Iris pigment epithelial cell (primary cell): ENCODE measurements at regions not wholly inside any gene's neighbourhood (a gene's known extent, or its start where the extent isn't known, plus 50 kb on each side); places are given as distances from the start of the nearest gene placed in this dataset.

Source experiments
- DNase-seq: peaks from one replicate; pipeline ENCODE4 v3.0.0-alpha.2; 2011; ENCODE audit warnings: low read depth

- DNase-seq: peak; percentile 4
These were observed 317.6 kb upstream of the CNKSR2 start for GRCh38 chrX:21056622-21057021.

DNA sequence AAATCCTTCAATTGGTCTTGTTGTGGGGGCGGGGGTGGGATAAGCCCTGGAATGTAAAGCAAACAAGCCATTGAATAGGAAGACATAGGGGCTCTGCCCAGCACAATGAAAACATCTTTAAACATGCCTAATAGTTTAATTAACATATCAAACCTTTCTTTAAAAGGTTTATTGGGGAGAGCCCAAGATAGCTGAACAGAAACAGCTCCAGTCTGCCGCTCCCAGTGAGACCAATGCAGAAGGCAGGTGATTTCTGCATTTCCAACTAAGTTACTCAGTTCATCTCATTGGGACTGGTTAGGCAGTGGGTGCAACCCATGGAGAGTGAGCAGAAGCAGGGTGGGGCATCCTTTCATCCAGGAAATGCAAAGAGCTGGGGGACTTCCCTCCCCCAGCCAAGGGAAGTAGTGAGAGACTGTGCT is 327.2 kb upstream of the CNKSR2 start:
- no peak for DNase-seq

DNA sequence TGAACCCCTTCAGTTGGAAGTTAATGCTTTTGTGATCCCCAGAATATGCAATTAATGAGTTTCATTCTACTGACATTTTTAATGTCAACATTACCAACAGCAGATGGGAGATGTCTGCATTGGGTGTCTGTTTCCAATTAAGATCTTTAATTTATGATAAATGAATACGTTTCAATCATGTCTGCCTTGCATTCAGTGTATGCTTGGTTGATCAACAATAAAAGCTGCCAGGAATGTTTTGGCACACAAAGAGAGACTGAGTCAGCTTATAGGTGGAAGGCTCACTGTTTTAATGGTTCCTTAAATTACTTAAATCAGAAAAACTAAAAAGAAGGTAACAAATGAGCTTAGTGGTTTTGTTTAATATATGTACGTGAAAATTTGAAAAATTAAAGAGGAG is 359.9 kb upstream of the CNKSR2 start:
- no peak for DNase-seq

DNA sequence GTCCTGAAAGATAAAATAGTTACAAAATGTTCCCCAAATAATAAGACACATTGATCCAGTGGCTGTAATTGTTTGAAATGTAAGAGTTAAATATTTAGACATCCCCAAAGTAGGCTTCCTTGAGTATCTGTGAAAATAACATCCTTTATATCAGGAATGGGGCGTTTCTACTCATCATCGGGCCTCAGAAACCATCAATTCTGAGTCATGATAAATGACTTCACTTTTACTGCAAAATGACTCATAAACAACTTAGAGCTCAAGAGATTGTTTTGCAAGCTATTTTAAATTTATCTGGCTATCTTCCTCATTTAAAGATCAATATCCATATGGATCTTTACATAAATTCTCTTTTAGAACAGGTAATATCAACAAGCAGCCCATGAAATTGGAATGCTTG is 369.4 kb upstream of the CNKSR2 start:
- DNase-seq: peak; percentile 5

DNA sequence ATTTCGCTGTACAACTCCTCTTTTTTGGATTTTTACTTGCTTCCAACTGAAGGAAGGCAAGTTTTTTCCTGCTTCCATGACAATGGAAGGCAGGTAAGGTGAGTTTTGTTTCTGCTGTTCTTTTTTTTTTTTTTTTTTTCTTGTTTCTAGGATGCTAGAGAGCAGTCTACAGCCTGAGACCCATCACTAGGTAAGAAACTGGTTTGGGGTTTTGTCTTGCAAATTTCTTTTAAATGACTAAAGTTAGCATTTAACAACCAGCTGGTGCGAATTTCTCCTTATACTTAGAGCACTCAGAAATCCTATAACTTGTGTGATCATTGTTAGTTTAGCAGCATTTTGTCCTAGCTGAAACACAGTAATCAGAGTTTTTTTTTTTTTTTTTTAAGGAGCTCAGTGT is 378.4 kb upstream of the CNKSR2 start:
- no peak for DNase-seq

DNA sequence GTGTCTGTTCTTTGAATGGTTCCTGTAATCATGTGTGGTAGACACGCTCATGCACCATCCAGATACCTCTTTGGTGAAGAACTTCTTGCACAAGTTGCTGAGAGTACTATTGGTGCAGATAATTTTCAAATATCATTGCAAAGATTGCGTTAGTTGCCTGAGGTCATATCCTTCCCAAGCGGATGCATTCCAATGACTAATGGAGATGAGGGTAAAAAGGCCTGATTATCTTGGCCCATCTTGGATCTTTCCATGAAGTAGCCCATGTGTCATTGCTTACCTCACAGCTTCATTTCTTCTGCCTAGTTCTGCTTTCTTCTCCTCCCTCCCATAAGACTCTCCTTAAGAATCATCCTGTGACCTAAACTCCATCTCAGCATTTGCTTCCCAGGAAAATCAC is 384.9 kb upstream of the CNKSR2 start:
- no peak for DNase-seq

GRCh38 chrX:20988804-20989203 is 385.4 kb upstream of the CNKSR2 start:
- DNase-seq: no peak

DNA sequence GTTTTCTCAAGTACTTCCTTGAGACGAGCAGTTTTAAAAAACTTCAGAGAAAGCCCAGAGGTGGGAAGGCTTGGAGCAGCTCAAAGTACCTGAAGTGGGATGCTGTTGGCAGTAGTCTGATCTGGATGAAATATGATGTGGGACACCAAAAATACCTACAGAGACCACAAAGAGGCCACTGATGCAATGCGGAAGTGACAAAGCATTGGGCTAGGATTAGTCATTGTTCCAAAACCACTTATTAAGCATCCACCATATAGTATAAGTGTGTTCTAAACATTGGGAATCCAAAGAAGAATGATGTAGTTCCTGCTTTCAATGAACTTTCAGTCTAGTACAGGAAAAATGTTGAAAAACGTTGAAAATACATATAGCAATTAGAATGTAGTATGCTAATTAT is 386.1 kb upstream of the CNKSR2 start:
- DNase-seq: no peak

DNA sequence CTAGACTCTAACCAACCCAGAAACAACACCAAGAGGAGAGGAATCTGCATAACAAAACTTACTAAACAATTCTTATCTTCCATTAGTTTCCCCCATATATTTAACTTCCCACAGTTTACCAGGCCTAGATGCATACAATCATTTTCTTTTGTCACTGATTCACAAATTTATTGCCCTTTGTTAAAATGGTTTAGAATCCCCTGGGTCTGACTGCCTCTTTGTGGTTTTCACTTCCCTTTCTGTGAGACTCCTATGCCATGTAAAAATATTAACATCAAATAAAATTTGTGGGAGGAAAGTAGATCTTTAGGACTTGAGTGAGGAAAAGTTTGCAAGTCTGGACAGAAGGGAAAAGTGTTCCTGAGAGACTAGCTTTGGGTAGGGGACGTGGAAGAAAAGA is 393.8 kb upstream of the CNKSR2 start:
- DNase-seq: no peak

DNA sequence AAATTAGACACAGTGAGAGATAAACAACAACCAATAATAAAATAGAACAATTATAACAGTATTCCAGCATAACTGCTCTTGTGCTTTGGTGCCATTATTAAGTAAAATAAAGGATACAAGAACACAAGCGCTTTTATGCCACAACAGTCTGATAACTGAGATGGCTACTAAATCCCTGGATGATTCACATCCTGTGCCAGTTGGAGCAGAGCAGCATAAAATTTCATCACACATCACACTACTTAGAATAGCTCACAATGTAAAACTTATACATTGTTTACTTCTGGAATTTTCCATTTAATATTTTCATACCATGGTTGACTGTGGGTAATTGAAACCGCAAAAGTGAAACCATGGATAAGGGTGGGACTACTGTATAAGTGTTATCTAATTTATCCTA is 399.9 kb upstream of the CNKSR2 start:
- DNase-seq: peak; percentile 47

DNA sequence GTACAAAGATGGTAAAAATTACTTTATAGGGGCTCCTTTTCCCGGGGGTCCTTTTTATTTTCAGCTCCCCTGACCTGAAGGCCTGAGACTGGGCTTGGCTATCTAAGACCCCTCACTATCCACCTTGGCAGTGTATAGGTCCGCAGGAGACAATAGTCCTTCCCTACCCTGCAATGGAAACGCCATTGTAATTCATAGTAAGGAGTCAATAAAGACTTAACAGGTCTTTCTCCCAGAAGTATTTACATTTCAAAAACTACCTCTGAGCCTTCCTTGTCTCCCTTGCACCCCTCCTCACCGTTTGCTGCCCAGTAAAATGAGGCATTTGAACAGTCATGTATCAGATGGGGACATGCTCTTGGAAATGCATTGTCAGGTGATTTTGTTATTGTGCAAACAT is 401.2 kb upstream of the CNKSR2 start:
- DNase-seq: no peak

DNA sequence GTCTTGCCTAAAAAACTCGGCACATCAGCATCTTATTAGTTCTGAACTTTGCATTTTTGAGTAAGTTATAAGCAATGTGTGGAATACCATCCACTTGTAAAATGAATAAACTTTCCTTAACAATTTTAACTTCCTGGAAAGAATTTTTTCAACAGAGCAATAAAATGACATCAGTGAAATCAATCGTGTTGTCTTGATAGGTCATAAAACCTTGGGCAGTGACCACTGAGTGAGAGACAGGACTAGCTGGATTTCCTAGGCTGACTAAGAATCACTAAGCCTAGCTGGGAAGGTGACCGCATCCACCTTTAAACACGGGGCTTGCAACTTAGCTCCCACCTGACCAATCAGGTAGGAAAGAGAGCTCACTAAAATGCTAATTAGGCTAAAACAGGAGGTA is 403.0 kb upstream of the CNKSR2 start:
- DNase-seq: no peak

DNA sequence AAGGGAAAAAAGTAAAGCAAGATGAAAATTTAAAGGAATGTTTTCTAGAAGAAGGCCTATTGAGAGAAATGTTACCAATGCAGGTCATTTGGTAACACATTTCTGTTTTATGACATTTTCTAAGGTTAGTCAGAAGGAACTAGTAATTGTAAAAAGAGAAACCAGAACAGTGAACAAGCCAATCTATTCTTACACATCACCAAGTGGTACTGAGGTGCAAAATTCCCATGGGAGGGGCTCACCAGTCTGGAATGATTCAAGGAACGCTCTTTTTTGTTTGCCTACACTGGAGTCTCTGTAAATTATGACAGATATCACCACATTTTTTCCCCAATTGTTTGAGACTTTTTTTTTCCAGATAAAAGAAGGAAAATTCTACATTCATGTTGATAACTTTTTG is 404.7 kb upstream of the CNKSR2 start:
- no peak for DNase-seq

DNA sequence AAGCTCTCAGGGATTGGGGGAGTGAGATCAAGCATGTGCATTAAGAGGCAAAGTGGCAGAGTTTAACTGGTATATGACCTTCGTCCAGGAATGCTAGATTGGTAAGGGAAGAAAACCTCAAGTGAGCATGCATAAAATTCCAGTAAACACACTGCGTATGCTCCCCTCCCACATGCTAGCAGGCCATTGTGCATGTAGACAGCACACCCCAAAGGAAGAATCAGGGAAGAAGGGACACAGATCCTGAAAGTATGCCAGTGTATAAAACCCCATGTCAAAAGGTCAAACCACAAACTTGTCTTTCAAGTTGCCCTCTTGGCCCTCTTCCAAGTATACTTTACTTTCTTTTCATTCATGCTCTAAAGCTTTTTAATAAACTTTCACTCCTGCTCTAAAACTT is 405.2 kb upstream of the CNKSR2 start:
- DNase-seq: peak; percentile 14

DNA sequence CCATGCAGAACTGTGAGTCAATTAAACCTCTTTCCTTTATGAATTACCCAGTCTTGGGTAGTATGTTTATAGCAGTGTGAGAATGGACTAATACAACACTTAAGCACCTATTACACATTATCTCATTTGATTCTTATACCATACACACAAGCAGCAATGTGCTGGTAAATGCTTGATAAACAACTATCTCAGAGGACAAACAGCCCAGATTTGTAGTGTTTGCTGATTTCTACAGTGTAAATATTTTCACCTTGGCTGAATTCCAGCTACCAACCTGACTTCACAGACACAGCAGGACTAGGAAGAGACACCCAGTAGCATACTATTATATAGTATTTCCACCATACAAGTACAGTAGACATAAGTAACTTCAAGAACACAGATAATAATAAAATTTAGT is 406.5 kb upstream of the CNKSR2 start:
- DNase-seq: no peak

GRCh38 chrX:20965270-20966044 is 408.8 kb upstream of the CNKSR2 start:
- no peak for DNase-seq

DNA sequence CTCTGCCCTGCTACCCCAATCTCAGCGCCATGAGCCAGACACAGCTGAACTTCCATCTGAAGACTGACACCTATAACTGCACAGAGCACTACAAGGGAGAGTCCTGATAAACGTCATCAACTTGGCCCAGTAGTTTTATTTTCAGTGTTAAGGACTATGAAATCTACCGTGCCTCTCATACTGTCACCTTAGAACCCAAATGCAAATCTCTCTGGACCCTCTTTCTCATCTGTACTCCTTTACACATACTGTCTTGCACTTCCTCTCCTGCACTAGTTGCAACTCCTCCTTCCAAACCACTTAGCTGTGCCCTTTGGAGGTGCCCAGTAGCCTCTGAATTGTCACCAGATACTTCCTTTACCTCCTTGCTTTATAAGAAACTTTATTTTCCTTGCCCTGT is 420.2 kb upstream of the CNKSR2 start:
- DNase-seq: no peak

GRCh38 chrX:20952180-20952579 is 422.0 kb upstream of the CNKSR2 start:
- no peak for DNase-seq

DNA sequence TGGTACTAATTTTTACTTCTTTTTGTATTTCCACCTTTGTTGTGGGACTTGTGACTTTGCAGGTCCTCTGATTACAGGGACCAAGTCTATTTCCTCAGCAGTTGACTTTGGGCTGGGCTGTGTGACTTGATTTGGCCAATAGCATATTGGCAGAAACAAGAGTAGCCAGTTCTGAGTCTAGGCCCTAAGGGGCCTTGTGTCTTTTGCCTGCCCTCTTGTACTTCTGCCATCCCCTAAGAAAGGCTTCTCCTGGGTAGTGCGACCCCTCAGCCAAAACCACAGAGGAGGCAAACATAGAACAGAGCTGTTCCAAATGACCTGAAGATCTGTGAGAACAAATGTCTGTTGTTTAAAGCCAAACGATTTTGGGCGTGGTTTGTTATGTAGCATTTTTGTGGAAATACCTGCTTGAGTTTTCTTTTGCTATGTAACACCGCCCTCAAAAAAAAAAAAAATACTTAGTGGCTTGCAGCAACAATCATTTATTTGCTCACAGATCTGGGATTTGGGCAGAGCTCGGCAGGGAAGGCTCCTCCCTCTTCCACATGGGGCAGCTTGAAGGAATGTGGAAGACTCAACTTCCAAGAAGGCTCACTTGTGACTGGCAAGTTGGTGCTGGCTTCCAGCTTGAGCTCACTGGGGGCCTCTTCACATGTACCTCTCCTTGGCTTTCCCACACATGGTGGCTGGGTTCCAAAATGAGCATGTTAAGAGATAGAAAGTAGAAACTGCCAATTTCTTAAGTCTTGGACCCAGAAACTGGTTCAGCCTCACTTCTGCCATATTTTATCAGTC is 423.0 kb upstream of the CNKSR2 start:
- no peak for DNase-seq

DNA sequence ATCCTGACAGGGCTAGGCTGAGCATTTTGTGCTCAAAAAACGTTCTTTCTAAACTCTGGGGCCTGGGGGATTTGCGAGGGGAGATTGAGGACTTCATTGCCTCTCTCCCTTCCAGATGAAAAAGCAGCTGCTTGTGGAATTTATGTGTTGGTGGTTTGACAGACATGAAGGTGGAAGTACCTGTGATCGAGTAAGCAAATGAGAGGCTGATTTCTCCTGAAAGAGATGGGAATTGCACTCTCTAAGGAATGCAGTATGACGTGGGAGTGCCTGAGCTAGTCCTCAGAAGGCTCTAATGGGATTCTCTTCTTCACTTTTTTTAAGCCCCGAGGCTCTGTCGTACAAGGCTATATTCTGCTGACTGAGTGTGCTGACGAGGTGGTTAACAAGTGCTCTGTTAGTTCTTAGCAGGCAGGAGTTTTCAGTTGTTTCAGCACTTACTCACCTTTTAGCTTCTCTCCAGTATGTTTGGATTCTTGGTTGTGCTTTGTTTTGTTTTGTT is 426.8 kb upstream of the CNKSR2 start:
- DNase-seq: no peak

GRCh38 chrX:20913760-20914159 is 460.5 kb upstream of the CNKSR2 start:
- no peak for DNase-seq

GRCh38 chrX:20906571-20906970 is 467.6 kb upstream of the CNKSR2 start:
- DNase-seq: no peak

DNA sequence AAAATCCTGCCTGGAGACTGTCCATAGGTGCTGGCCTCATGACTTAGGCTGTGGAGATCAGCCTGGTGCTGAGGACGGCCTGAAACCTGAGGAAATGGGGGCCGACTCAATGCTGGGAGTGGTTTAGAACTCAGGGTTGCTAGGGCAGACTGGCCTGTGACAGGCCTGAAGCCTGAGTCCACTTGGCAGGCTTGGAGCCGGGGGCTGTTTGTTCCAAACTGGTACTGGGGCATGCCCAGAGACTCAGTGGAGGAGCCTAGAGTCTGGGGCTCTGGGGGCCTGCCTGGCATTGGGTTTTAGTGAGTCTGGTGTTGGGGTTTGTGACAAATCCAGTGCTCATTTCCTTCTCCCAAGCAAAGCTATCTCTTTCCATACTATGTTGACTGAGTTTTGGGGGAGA is 489.7 kb upstream of the CNKSR2 start:
- no peak for DNase-seq
